CD4-positive, alpha-beta memory T cell (primary cell): ENCODE measurements at regions not wholly inside any gene's neighbourhood (a gene's known extent, or its start where the extent isn't known, plus 50 kb on each side); places are given as distances from the start of the nearest gene placed in this dataset.
"Not testable (repeated sequence)": the region's sequence is repeated elsewhere in the genome, so short reads cannot be mapped to it uniquely, and the experiment has no call there.

ENCODE experiments used
- CTCF ChIA-PET: fragments of 350-600 bp; sonication (Branson Sonifier 250); formaldehyde crosslinking; loops from one replicate; lab custom pipeline; 2021; ENCODE audit warnings: inconsistent platforms; ENCODE audit not compliant: partially characterized antibody; lab: Charles Lee
- POLR2A ChIA-PET: fragments of 350-600 bp; sonication (Branson Sonifier 250); formaldehyde crosslinking; loops from one replicate; lab custom pipeline; 2021; ENCODE audit not compliant: partially characterized antibody; lab: Charles Lee
- DNase-seq, 5 donors: peaks; one replicate each; pipeline versions ENCODE4 v3.0.0 to v3.0.0-alpha.2; 2020 to 2022; ENCODE audit warnings: mixed read lengths in 1 of 5
- H3K27ac ChIP-seq: one replicate; pipeline ENCODE4 v1.7.0; 2013; ENCODE audit warnings: low read depth, low read length
- H3K27me3 ChIP-seq: 2 replicates; pipeline ENCODE4 v1.7.0; 2013; ENCODE audit warnings: mild to moderate bottlenecking, low read length, moderate library complexity; ENCODE audit not compliant: insufficient read depth
- H3K36me3 ChIP-seq: 2 replicates; pipeline ENCODE4 v1.7.0; 2013; ENCODE audit warnings: mild to moderate bottlenecking, low read length, moderate library complexity; ENCODE audit not compliant: insufficient read depth
- H3K4me1 ChIP-seq: 2 replicates; pipeline ENCODE4 v1.7.0; 2013; ENCODE audit warnings: mild to moderate bottlenecking, low read length, moderate library complexity; ENCODE audit not compliant: insufficient read depth
- H3K4me3 ChIP-seq, 2 donors: one replicate each; pipeline ENCODE4 v1.7.0; 2013; ENCODE audit warnings: low read length in 2 of 2, mild to moderate bottlenecking in 1 of 2
- H3K9me3 ChIP-seq, 2 donors: one replicate each; pipeline ENCODE4 v1.7.0; 2013; ENCODE audit warnings: low read length in 2 of 2, control low read depth in 1 of 2; ENCODE audit not compliant: control insufficient read depth in 1 of 2
- H3K27ac Mint-ChIP-seq, 7 donors: one replicate each; pipeline ENCODE4 v1.8.0; 2020 to 2021; ENCODE audit warnings: mixed read lengths in 7 of 7, mild to moderate bottlenecking in 6 of 7, inconsistent platforms in 3 of 7, moderate library complexity in 3 of 7
- H3K27me3 Mint-ChIP-seq, 2 donors: one replicate each; pipeline ENCODE4 v1.8.0; 2020 to 2021; ENCODE audit warnings: mixed read lengths in 2 of 2
- H3K36me3 Mint-ChIP-seq, 2 donors: one replicate each; pipeline ENCODE4 v1.8.0; 2020 to 2021; ENCODE audit warnings: mixed read lengths in 2 of 2, inconsistent platforms in 1 of 2, mild to moderate bottlenecking in 1 of 2
- H3K4me1 Mint-ChIP-seq, 4 donors: one replicate each; pipeline ENCODE4 v1.8.0; 2020 to 2021; ENCODE audit warnings: mixed read lengths in 4 of 4, mild to moderate bottlenecking in 1 of 4
- H3K4me3 Mint-ChIP-seq, 8 donors: one replicate each; pipeline ENCODE4 v1.8.0; 2020 to 2021; ENCODE audit warnings: mixed read lengths in 8 of 8, mild to moderate bottlenecking in 7 of 8, moderate library complexity in 6 of 8, inconsistent platforms in 3 of 8
- H3K9me3 Mint-ChIP-seq, 8 donors: one replicate each; pipeline ENCODE4 v1.8.0; 2020 to 2021; ENCODE audit warnings: mixed read lengths in 8 of 8, mild to moderate bottlenecking in 5 of 8, inconsistent platforms in 3 of 8, moderate library complexity in 1 of 8
- intact Hi-C: fragments of 100-400 bp; cut with micrococcal nuclease; formaldehyde crosslinking; loops from one replicate; pipeline ENCODE4 v1.15.1; 2023

- H3K27ac ChIP-seq = no peak overlapping the region
- H3K27me3 Mint-ChIP-seq = no peaks in the 10 kb centered on the region
- H3K4me1 Mint-ChIP-seq = no peaks in the 10 kb centered on the region
These were observed 590.9 kb upstream of the ANKRD30A start for GRCh38 chr10:36534471-36535002.

GRCh38 chr10:36533861-36534260, 591.5 kb upstream of the ANKRD30A start:
- CTCF ChIA-PET = no interaction called here

More at GRCh38 chr10:36534471-36535002, 590.9 kb upstream of the ANKRD30A start:
- ChIA-PET POLR2A (no interaction called here), CTCF (no interaction called here)
- no peak overlapping the region for H3K4me3 Mint-ChIP-seq
- Histone ChIP-seq H3K27me3 (no peaks in the 10 kb centered on the region), H3K36me3 (no peaks in the 10 kb centered on the region), H3K4me1 (no peaks in the 10 kb centered on the region), H3K4me3 (no peak overlapping the region), H3K9me3 (no peaks in the 10 kb centered on the region)
- no peak overlapping the region for H3K27ac Mint-ChIP-seq
- H3K9me3 Mint-ChIP-seq = peaks cover 0 to 12% (median 3%) of the 10 kb centered on the region in 8 donors
- intact Hi-C loops = no loop called here
- no peaks in the 10 kb centered on the region for H3K36me3 Mint-ChIP-seq
- DNase-seq = no peak

GRCh38 chr10:36533316-36533715, 592.1 kb upstream of the ANKRD30A start:
- Histone ChIP-seq H3K4me3 (no peak overlapping the region), H3K27ac (no peak overlapping the region), H3K4me1 (no peaks in the 10 kb centered on the region), H3K9me3 (no peaks in the 10 kb centered on the region), H3K36me3 (no peaks in the 10 kb centered on the region), H3K27me3 (no peaks in the 10 kb centered on the region)
- POLR2A ChIA-PET = no interaction called here
- Mint-ChIP-seq H3K27ac (no peak overlapping the region), H3K36me3 (no peaks in the 10 kb centered on the region), H3K4me3 (no peak overlapping the region), H3K4me1 (no peaks in the 10 kb centered on the region), H3K9me3 (peaks cover 0 to 19% (median 6%) of the 10 kb centered on the region in 8 donors), H3K27me3 (no peaks in the 10 kb centered on the region)
- DNase-seq = no peak
- intact Hi-C loops = no loop called here
- CTCF ChIA-PET = no interaction called here

More at GRCh38 chr10:36533861-36534260, 591.5 kb upstream of the ANKRD30A start:
- no peaks in the 10 kb centered on the region for H3K36me3 ChIP-seq
- no peaks in the 10 kb centered on the region for H3K4me1 ChIP-seq
- Mint-ChIP-seq H3K4me1 (no peaks in the 10 kb centered on the region), H3K27ac (no peak overlapping the region), H3K4me3 (no peak overlapping the region), H3K9me3 (peaks cover 0 to 13% (median 3%) of the 10 kb centered on the region in 8 donors), H3K27me3 (no peaks in the 10 kb centered on the region), H3K36me3 (no peaks in the 10 kb centered on the region)
- no peaks in the 10 kb centered on the region for H3K9me3 ChIP-seq
- DNase-seq = no peak
- no peak overlapping the region for H3K4me3 ChIP-seq
- H3K27me3 ChIP-seq = no peaks in the 10 kb centered on the region
- POLR2A ChIA-PET = no interaction called here
- no peak overlapping the region for H3K27ac ChIP-seq
- intact Hi-C loops = no loop called here

GRCh38 chr10:36531621-36532020, 593.8 kb upstream of the ANKRD30A start:
- Mint-ChIP-seq H3K9me3 (peaks cover 0 to 17% (median 8%) of the 10 kb centered on the region in 8 donors), H3K4me3 (no peak overlapping the region), H3K27ac (no peak overlapping the region), H3K4me1 (no peaks in the 10 kb centered on the region), H3K27me3 (no peaks in the 10 kb centered on the region), H3K36me3 (no peaks in the 10 kb centered on the region)
- H3K4me1 ChIP-seq = no peaks in the 10 kb centered on the region
- CTCF ChIA-PET = no interaction called here
- no peaks in the 10 kb centered on the region for H3K36me3 ChIP-seq
- intact Hi-C loops = no loop called here
- no peaks in the 10 kb centered on the region for H3K9me3 ChIP-seq
- no peak for DNase-seq
- no peaks in the 10 kb centered on the region for H3K27me3 ChIP-seq
- H3K4me3 ChIP-seq = no peak overlapping the region
- H3K27ac ChIP-seq = no peak overlapping the region
- POLR2A ChIA-PET = no interaction called here

- Mint-ChIP-seq H3K27ac (no peak overlapping the region), H3K4me1 (no peaks in the 10 kb centered on the region), H3K9me3 (peaks cover 1 to 17% (median 8%) of the 10 kb centered on the region in 8 donors), H3K36me3 (no peaks in the 10 kb centered on the region), H3K27me3 (no peaks in the 10 kb centered on the region), H3K4me3 (no peak overlapping the region)
- ChIA-PET CTCF (no interaction called here), POLR2A (no interaction called here)
- Histone ChIP-seq H3K4me1 (no peaks in the 10 kb centered on the region), H3K27ac (no peak overlapping the region), H3K36me3 (no peaks in the 10 kb centered on the region), H3K27me3 (no peaks in the 10 kb centered on the region), H3K4me3 (no peak overlapping the region), H3K9me3 (no peaks in the 10 kb centered on the region)
- intact Hi-C loops = no loop called here
- DNase-seq = no peak
These were observed 599.4 kb upstream of the ANKRD30A start for GRCh38 chr10:36526033-36526432.

GRCh38 chr10:36524126-36524525, 601.3 kb upstream of the ANKRD30A start:
- H3K36me3 ChIP-seq, H3K9me3 ChIP-seq, H3K4me1 Mint-ChIP-seq, H3K27me3 Mint-ChIP-seq, H3K36me3 Mint-ChIP-seq, H3K27ac Mint-ChIP-seq, CTCF ChIA-PET, intact Hi-C loops, DNase-seq, H3K4me3 Mint-ChIP-seq, H3K27me3 ChIP-seq, H3K4me3 ChIP-seq, H3K27ac ChIP-seq, POLR2A ChIA-PET, H3K4me1 ChIP-seq: not testable (repeated sequence)
- peaks cover 5 to 14% (median 7%) of the 10 kb centered on the region in 8 donors for H3K9me3 Mint-ChIP-seq

- H3K4me1 Mint-ChIP-seq = no peaks in the 10 kb centered on the region
- H3K4me3 Mint-ChIP-seq = no peak overlapping the region
- ChIA-PET POLR2A (no interaction called here), CTCF (no interaction called here)
- Histone ChIP-seq H3K36me3 (no peaks in the 10 kb centered on the region), H3K27ac (no peak overlapping the region), H3K4me1 (no peaks in the 10 kb centered on the region), H3K4me3 (no peak overlapping the region), H3K9me3 (no peaks in the 10 kb centered on the region), H3K27me3 (no peaks in the 10 kb centered on the region)
- intact Hi-C loops = no loop called here
- H3K27ac Mint-ChIP-seq = no peak overlapping the region
- no peaks in the 10 kb centered on the region for H3K36me3 Mint-ChIP-seq
- no peaks in the 10 kb centered on the region for H3K27me3 Mint-ChIP-seq
- no peak for DNase-seq
- peaks cover 0 to 16% (median 6%) of the 10 kb centered on the region in 8 donors for H3K9me3 Mint-ChIP-seq
These were observed 605.5 kb upstream of the ANKRD30A start for GRCh38 chr10:36519909-36520308.

GRCh38 chr10:36516281-36516680, 609.1 kb upstream of the ANKRD30A start:
- ChIA-PET POLR2A (no interaction called here), CTCF (no interaction called here)
- H3K27ac ChIP-seq = no peak overlapping the region
- no peaks in the 10 kb centered on the region for H3K9me3 ChIP-seq
- no peaks in the 10 kb centered on the region for H3K36me3 Mint-ChIP-seq
- H3K36me3 ChIP-seq = no peaks in the 10 kb centered on the region
- no peak overlapping the region for H3K4me3 Mint-ChIP-seq
- no peaks in the 10 kb centered on the region for H3K4me1 Mint-ChIP-seq
- no peak overlapping the region for H3K4me3 ChIP-seq
- no peaks in the 10 kb centered on the region for H3K4me1 ChIP-seq
- no peaks in the 10 kb centered on the region for H3K27me3 ChIP-seq
- no peak for DNase-seq
- intact Hi-C loops = no loop called here
- H3K9me3 Mint-ChIP-seq = peaks cover 0 to 14% (median 9%) of the 10 kb centered on the region in 8 donors
- H3K27me3 Mint-ChIP-seq = no peaks in the 10 kb centered on the region
- H3K27ac Mint-ChIP-seq = no peak overlapping the region
